ENCODE measurements at regions not wholly inside any gene's neighbourhood (a gene's known extent, or its start where the extent isn't known, plus 50 kb on each side); places are given as distances from the start of the nearest gene placed in this dataset.

DNA sequence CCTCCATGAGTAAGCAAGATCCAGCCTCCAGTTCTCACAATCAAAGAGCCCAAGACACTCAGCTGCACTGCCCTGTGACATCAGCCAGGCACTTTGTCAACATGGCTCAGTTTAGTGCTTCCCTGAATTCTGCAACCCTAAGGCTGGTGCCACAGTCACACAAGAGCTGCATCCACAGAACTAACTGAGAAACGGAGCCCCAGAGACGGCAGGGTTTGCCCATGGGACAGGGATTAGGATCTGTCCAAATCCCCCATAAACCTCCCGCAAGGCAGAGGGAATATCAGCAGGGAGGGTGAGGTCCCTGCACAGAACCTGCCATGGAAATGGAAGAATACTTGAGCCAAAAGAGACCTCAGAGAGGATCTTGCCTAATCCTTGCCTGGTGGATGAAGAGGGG, 70.4 kb upstream of the UQCRFS1 start:
- no peak for TF ChIP-seq POLR2AphosphoS5 (IDR thresholded peaks at IDR 0.05)
- TF ChIP-seq, protein P1, sequence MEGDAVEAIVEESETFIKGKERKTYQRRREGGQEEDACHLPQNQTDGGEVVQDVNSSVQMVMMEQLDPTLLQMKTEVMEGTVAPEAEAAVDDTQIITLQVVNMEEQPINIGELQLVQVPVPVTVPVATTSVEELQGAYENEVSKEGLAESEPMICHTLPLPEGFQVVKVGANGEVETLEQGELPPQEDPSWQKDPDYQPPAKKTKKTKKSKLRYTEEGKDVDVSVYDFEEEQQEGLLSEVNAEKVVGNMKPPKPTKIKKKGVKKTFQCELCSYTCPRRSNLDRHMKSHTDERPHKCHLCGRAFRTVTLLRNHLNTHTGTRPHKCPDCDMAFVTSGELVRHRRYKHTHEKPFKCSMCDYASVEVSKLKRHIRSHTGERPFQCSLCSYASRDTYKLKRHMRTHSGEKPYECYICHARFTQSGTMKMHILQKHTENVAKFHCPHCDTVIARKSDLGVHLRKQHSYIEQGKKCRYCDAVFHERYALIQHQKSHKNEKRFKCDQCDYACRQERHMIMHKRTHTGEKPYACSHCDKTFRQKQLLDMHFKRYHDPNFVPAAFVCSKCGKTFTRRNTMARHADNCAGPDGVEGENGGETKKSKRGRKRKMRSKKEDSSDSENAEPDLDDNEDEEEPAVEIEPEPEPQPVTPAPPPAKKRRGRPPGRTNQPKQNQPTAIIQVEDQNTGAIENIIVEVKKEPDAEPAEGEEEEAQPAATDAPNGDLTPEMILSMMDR (IDR thresholded peaks at IDR 0.05) = no peak
- no peak for TF ChIP-seq POLR2A (IDR thresholded peaks at IDR 0.05)
- TF ChIP-seq EP300 (IDR thresholded peaks at IDR 0.05) = no peak
